ENCODE measurements at regions not wholly inside any gene's neighbourhood (a gene's known extent, or its start where the extent isn't known, plus 50 kb on each side); places are given as distances from the start of the nearest gene placed in this dataset.

GRCh38 chr11:129252621-129253020 is 60.5 kb upstream of the ARHGAP32 start (continued):
- TF ChIP-seq CBX5 (IDR thresholded peaks at IDR 0.05; ENCODE audit: low read depth, low read length) = no peak
- TF ChIP-seq NRF1 (IDR thresholded peaks at IDR 0.05; ENCODE audit: low read depth, low read length) = no peak
- TF ChIP-seq BCL11A (IDR thresholded peaks at IDR 0.05; ENCODE audit: low read depth in 2 of 2, low read length in 2 of 2) = peak in 1 of 2 experiments; percentile 69
- TF ChIP-seq BACH1 (IDR thresholded peaks at IDR 0.05; ENCODE audit: low read length) = no peak
- TF ChIP-seq POLR2AphosphoS5 (IDR thresholded peaks at IDR 0.05; ENCODE audit: low read depth, low read length) = no peak
- TF ChIP-seq E2F6 (IDR thresholded peaks at IDR 0.05) = no peak
- TF ChIP-seq SIRT6 (IDR thresholded peaks at IDR 0.05; ENCODE audit: low read length) = no peak
- no peak for TF ChIP-seq JUND (IDR thresholded peaks at IDR 0.05; ENCODE audit: low read length)
- TF ChIP-seq RAD21 (IDR thresholded peaks at IDR 0.05 in 1 of 2, conservative IDR thresholded peaks at IDR 0.05 in 1 of 2; ENCODE audit: low read depth in 2 of 2, low read length in 2 of 2) = no peak
- no peak for TF ChIP-seq KDM4A (IDR thresholded peaks at IDR 0.05; ENCODE audit: low read depth, low read length, severe bottlenecking)
- TF ChIP-seq CHD7 (IDR thresholded peaks at IDR 0.05; ENCODE audit: insufficient replicate concordance, low read length) = peak; percentile 84
- peak; percentile 11; the same call in 1 of the 2 replicates for TF ChIP-seq TEAD4 (IDR thresholded peaks at IDR 0.05; ENCODE audit: low read depth, low read length)

Data from H1 (cell line).